T-helper 2 cell treated with Interferon-gamma antibody and Interleukin-4, amounts not matched to agents 5 μg/mL and 100 μg/mL, for 36 hours (primary cell): ENCODE measurements at regions not wholly inside any gene's neighbourhood (a gene's known extent, or its start where the extent isn't known, plus 50 kb on each side); places are given as distances from the start of the nearest gene placed in this dataset.
A peak's percentile ranks its signal among the peaks of the same experiment; 100 is the strongest.

Experiments
- DNase-seq: peaks from one replicate; pipeline ENCODE4 v3.0.0; 2021; ENCODE audit warnings: low spot score
- H3K27ac Mint-ChIP-seq: one replicate; pipeline ENCODE4 v1.8.0; 2021; ENCODE audit warnings: mild to moderate bottlenecking, mixed read lengths
- H3K27me3 Mint-ChIP-seq: one replicate; pipeline ENCODE4 v1.8.0; 2021; ENCODE audit warnings: low read depth, mixed read lengths
- H3K36me3 Mint-ChIP-seq: one replicate; pipeline ENCODE4 v1.8.0; 2021; ENCODE audit warnings: low read depth, mixed read lengths
- H3K4me1 Mint-ChIP-seq: one replicate; pipeline ENCODE4 v1.8.0; 2021; ENCODE audit warnings: low read depth, mixed read lengths
- H3K4me3 Mint-ChIP-seq: one replicate; pipeline ENCODE4 v1.8.0; 2022; ENCODE audit warnings: mild to moderate bottlenecking, moderate library complexity, mixed read lengths
- H3K9me3 Mint-ChIP-seq: one replicate; pipeline ENCODE4 v1.8.0; 2021; ENCODE audit warnings: mixed read lengths

DNA sequence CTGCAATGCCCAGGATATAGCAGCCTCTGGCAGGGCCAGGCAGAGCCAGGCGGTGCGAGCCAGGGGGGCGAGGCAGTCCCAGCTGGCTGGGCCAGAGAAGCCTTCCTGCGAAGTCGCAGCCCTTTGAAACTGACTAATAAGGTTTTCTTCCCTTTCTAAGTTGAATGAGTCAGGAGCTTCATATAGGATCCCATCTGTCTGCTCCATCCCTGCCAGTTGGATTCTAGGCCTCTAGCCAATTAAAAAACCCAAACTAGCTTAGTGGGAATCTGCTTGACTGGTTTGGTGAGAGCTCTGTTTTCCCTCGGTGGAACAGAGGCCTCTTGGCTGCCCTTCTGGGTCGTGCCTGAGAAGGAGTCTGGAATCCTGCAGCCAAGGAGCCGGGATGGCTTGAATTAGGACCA lies 70.1 kb upstream of the RAPGEF1 start:
- Mint-ChIP-seq H3K27me3 (peaks cover 5% of the 10 kb centered on the region), H3K36me3 (no peaks in the 10 kb centered on the region), H3K27ac (no peak overlapping the region), H3K4me1 (no peaks in the 10 kb centered on the region), H3K9me3 (no peaks in the 10 kb centered on the region), H3K4me3 (no peak overlapping the region)
- no peak for DNase-seq

DNA sequence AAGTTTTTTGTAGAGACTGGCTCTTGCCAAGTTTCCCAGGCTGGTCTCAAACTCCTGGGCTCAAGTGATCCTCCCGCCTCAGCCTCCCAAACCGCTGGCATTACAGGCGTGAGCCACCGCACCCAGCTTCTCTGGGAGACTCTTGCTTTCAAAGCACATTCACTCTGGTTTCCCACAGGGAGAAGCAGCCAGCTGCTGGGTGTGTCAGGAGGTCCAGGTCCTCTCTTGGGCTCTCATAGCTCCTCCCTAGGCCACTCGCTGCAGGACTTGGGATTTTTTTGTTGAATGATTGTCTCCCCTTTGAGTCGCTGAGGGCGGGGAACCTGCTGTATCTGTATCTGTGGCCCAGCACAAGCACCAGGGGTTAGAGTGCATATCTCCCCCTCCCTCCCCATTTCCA lies 68.4 kb upstream of the RAPGEF1 start:
- no peak overlapping the region for H3K4me3 Mint-ChIP-seq
- H3K27me3 Mint-ChIP-seq = peaks cover 5% of the 10 kb centered on the region
- H3K4me1 Mint-ChIP-seq = no peaks in the 10 kb centered on the region

DNA sequence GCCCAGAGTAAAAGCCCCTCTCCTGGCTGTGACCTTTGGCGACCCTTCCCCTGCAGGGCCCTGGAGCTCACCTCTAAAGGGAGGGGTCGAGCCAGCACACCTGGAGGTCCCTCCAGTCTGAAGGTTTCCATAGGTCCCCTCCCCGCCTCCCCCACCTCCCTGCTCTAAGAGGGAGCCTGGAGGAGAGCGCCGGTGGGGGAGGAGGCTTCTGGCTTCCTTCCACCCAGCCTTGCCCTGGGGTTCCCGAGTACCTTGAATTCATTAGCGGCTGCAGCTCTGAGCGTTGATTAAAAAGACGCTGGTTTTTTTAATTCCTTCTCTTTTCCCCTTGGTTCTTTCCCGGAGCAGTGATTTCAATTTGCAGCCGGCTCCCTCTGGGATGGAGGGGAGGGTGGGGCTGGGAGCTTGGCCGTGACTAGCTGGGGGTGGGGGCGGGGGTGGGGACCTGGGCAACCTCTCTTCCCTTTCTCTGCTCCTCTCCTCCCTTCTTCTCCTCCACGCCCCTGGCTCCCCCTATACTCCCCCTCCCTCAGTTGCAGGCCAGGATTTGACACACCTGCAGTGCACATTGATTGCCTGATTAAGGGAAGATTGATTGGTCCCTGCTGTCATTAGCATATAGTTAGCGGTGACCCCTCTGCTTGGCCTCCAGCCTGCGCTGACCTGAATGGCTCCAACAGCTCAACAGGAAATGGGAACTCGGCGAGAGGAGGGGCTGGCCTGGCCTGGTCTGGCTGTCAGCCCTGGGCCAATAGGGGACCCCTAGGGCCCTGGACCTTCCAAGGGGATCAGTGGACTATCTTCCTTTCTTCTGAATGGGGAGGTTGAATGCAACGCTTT lies 67.5 kb upstream of the RAPGEF1 start:
- no peak overlapping the region for H3K27ac Mint-ChIP-seq
- no peaks in the 10 kb centered on the region for H3K9me3 Mint-ChIP-seq
- DNase-seq = no peak
- peaks cover 5% of the 10 kb centered on the region for H3K27me3 Mint-ChIP-seq
- H3K36me3 Mint-ChIP-seq = no peaks in the 10 kb centered on the region
- H3K4me3 Mint-ChIP-seq = no peak overlapping the region
- no peaks in the 10 kb centered on the region for H3K4me1 Mint-ChIP-seq

More for the DNA sequence above, 68.4 kb upstream of the RAPGEF1 start:
- no peaks in the 10 kb centered on the region for H3K36me3 Mint-ChIP-seq
- no peak overlapping the region for H3K27ac Mint-ChIP-seq
- H3K9me3 Mint-ChIP-seq = no peaks in the 10 kb centered on the region
- DNase-seq = no peak

DNA sequence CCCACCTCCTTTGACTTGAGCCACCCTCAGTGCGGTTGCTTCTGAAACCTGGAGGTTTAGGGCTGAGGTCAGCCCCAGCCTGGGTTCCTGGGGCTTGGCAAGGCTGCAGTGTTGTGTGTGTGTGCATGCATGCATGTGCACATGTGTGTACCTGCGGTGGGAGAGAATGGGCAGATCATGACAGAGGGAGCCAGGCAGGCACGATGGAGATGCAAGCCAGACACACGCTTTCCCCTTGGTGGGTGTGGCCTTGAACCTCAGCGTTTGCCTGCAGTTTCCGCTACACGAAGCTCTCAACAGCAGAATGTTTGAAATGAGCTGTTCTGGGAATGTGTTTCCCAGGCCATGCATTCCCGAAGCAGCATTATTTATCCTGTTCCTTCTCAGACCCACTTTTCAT lies 65.9 kb upstream of the RAPGEF1 start:
- DNase-seq = no peak
- Mint-ChIP-seq H3K4me3 (no peak overlapping the region), H3K36me3 (no peaks in the 10 kb centered on the region), H3K9me3 (no peaks in the 10 kb centered on the region), H3K4me1 (no peaks in the 10 kb centered on the region), H3K27ac (no peak overlapping the region), H3K27me3 (peaks cover 5% of the 10 kb centered on the region)

DNA sequence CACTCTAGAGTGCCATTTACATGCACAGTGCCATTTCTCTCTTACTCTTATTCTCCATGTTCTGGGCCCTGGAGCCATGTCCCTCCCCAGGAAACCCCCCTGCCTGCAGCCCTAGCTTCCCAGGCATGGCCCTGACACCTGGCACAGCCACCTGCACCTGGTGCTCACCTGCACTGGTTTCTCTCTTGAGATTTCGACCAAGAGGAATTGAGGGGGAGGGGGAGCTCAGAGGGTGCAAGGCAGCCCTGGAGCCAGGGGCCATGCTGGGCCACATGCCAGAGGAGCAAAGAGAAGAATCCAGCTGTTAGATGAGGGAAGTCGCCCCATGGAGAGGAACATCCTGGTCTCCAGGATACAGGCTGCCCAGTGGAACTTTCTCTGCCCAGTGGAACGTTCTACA lies 65.0 kb upstream of the RAPGEF1 start:
- Mint-ChIP-seq H3K27ac (no peak overlapping the region), H3K27me3 (peaks cover 5% of the 10 kb centered on the region), H3K4me1 (no peaks in the 10 kb centered on the region), H3K9me3 (no peaks in the 10 kb centered on the region), H3K4me3 (no peak overlapping the region), H3K36me3 (no peaks in the 10 kb centered on the region)
- DNase-seq = no peak

DNA sequence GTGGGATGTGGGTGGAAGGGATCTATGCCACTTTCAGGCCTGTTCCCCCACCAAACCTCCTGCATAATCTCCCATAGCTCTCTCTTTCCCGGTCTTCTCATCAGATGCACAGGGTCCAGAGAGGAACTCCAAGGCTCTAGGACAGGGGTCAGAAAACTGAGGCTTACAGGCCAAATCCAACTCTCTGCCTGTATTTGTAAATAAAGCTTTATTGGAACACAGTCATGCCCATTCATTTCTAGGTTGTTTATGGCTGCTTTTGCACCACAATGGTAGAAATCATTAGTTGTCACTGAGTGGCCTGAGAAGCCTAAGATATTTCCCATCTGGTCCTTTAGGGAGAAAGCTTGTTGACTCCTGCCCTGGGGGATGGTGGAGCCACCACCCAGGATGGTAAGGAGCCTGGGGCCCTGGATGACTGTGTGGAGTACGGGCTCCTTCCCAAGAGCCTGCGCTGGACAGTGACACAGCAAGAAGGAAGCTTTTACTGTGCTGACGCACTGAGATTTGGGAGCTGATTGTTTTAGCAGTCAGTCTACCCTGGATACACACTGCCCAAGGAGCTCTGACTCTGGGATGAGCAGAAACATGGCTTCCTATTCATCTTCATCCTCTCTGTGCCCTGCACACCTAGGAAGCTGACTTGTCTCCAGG lies 64.0 kb upstream of the RAPGEF1 start:
- DNase-seq = no peak
- no peak overlapping the region for H3K27ac Mint-ChIP-seq
- H3K4me3 Mint-ChIP-seq = no peak overlapping the region
- no peaks in the 10 kb centered on the region for H3K9me3 Mint-ChIP-seq
- no peaks in the 10 kb centered on the region for H3K4me1 Mint-ChIP-seq
- H3K36me3 Mint-ChIP-seq = no peaks in the 10 kb centered on the region
- H3K27me3 Mint-ChIP-seq = peaks cover under 1% of the 10 kb centered on the region

DNA sequence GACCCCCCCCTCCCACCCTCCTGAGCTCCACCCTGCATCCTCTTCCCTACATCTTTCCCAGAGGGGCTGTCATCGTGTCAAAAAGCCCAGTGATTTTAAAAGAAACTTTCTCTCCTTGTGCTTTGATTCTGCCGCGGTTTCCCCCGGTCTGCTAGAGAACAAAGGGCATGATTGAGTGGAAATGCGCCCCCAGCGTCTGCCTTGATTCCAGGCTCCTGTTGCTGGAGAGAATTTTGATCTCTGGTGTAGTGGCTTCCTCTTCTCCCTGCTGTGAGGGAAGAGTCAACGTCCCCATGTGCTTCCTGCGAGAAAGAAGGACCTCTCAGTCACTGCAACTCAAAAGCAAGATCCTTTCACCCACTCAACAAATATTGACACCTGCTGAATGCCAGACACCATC lies 61.9 kb upstream of the RAPGEF1 start:
- no peaks in the 10 kb centered on the region for H3K27me3 Mint-ChIP-seq
- H3K9me3 Mint-ChIP-seq = no peaks in the 10 kb centered on the region
- no peak overlapping the region for H3K4me3 Mint-ChIP-seq
- no peak overlapping the region for H3K27ac Mint-ChIP-seq
- H3K36me3 Mint-ChIP-seq = no peaks in the 10 kb centered on the region
- no peaks in the 10 kb centered on the region for H3K4me1 Mint-ChIP-seq
- no peak for DNase-seq

DNA sequence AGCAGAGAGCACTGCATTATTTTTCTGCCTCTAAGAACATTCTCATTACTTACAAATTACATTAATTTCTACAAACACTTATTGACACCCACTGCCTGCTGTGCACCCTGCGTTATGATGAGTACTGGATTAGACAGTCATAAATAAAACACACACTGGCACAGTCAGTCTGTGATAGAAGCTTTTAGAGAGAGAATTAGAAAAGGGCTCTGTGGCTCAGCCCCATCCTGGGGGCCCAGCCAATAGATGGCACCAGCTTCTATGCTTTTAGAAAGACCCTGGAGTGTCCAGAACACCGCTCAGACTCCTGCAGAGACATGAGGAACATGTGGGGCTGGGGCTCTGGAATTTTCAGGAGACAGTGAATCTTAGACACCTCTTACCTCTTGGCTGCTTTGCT lies 61.0 kb upstream of the RAPGEF1 start:
- H3K9me3 Mint-ChIP-seq = no peaks in the 10 kb centered on the region
- H3K27me3 Mint-ChIP-seq = no peaks in the 10 kb centered on the region

DNA sequence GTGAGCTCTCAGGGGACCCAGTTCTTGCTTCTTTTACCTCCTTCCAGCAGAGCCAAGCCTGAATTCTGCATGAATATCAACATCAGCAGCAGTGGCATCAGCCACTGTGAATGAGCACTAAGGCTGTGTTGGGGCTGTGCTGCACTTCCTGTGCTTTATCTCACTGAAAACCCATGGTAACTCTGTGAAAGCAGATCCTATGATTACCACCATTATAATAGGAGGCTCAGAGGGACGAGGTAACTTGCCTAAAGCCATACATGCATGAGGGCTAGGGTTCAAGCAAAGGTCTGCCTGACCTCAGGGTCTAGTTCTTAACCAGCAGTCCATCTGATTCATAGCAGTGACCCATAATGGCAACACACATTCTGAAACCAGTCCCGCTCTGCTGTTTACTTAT lies 60.5 kb upstream of the RAPGEF1 start:
- no peaks in the 10 kb centered on the region for H3K4me1 Mint-ChIP-seq
- H3K27me3 Mint-ChIP-seq = no peaks in the 10 kb centered on the region
- no peak overlapping the region for H3K27ac Mint-ChIP-seq
- no peaks in the 10 kb centered on the region for H3K36me3 Mint-ChIP-seq
- no peaks in the 10 kb centered on the region for H3K9me3 Mint-ChIP-seq
- H3K4me3 Mint-ChIP-seq = no peak overlapping the region
- no peak for DNase-seq

More for the DNA sequence above, 61.0 kb upstream of the RAPGEF1 start:
- no peaks in the 10 kb centered on the region for H3K4me1 Mint-ChIP-seq
- no peaks in the 10 kb centered on the region for H3K36me3 Mint-ChIP-seq
- DNase-seq = no peak
- no peak overlapping the region for H3K4me3 Mint-ChIP-seq
- H3K27ac Mint-ChIP-seq = no peak overlapping the region

DNA sequence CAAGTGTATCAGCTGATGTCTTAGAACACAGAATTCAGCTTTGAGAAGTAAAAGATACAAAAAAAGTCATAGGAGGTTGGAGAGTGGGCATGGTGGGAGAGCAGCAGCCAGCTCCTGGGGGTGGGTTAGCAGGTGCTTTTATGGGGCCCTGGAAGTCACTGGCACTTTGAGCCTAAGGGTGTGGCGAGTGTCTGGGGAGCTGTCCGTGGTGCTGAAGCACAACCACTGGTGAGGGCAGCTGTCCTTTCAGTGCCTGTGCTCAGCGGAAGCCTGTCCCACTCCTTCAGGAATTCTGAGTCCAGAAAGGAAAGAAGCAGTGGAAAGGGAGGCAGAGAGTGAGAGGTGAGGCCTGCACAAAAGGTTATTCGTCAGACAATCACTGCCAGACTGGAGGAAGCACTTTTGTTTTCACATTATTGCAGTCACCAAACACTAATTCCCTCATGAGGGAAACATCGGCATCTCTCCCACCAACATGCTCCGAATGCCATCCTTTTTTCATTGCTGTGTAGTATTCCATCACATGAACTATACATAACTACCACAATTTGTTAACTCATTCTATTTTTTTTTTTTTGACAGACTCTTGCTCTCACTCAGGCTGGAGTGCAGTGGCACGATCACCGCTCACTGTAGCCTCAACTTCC lies 59.4 kb upstream of the RAPGEF1 start:
- Mint-ChIP-seq H3K9me3 (no peaks in the 10 kb centered on the region), H3K4me3 (no peak overlapping the region), H3K27me3 (no peaks in the 10 kb centered on the region), H3K36me3 (no peaks in the 10 kb centered on the region), H3K27ac (no peak overlapping the region), H3K4me1 (no peaks in the 10 kb centered on the region)
- peak; percentile 46 for DNase-seq

DNA sequence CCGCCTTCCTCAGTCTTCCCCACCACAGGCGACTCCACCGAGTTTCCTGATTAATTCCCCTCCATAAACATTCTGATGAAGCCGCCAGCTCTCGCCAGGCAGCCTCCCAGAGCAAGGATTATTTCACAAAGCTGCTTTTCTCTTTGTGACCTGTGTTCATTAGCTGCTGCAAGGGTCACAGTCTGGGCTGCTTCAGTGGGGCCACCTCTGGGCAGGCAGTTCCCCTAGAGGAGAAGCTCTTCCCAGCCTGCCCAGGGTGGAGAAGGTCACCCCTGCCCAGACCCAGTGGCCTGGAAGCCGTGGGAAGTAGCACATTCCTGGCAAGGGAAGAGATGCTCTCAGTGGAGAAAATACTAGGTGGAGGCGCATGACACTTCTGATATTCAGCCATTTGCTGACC lies 58.4 kb upstream of the RAPGEF1 start:
- H3K27me3 Mint-ChIP-seq = no peaks in the 10 kb centered on the region
- H3K36me3 Mint-ChIP-seq = no peaks in the 10 kb centered on the region
- no peaks in the 10 kb centered on the region for H3K9me3 Mint-ChIP-seq
- H3K4me1 Mint-ChIP-seq = no peaks in the 10 kb centered on the region
- H3K4me3 Mint-ChIP-seq = no peak overlapping the region
- no peak overlapping the region for H3K27ac Mint-ChIP-seq
- no peak for DNase-seq

DNA sequence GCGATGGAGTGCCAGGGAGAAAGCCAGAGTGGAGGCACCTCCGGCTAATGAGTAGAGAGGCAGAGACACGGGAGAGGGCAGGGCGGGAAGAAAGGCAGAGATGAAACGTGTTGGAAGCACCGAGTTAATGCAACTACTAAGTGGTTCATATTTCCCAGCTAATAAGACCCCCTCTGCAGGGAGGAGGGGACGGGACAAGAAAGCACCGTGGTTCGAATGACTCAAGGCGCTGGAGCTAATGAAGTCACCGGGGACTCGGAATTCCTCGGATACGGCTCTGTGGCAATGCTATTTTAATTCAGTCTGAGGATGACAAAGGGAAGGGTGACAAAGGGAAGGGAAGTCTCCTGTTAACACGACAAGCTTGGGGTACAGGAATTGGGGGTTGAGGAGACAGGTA lies 54.5 kb upstream of the RAPGEF1 start:
- H3K4me3 Mint-ChIP-seq = no peak overlapping the region
- H3K9me3 Mint-ChIP-seq = no peaks in the 10 kb centered on the region
- no peak overlapping the region for H3K27ac Mint-ChIP-seq
- DNase-seq = no peak
- H3K36me3 Mint-ChIP-seq = no peaks in the 10 kb centered on the region
- H3K4me1 Mint-ChIP-seq = no peaks in the 10 kb centered on the region
- H3K27me3 Mint-ChIP-seq = no peaks in the 10 kb centered on the region

DNA sequence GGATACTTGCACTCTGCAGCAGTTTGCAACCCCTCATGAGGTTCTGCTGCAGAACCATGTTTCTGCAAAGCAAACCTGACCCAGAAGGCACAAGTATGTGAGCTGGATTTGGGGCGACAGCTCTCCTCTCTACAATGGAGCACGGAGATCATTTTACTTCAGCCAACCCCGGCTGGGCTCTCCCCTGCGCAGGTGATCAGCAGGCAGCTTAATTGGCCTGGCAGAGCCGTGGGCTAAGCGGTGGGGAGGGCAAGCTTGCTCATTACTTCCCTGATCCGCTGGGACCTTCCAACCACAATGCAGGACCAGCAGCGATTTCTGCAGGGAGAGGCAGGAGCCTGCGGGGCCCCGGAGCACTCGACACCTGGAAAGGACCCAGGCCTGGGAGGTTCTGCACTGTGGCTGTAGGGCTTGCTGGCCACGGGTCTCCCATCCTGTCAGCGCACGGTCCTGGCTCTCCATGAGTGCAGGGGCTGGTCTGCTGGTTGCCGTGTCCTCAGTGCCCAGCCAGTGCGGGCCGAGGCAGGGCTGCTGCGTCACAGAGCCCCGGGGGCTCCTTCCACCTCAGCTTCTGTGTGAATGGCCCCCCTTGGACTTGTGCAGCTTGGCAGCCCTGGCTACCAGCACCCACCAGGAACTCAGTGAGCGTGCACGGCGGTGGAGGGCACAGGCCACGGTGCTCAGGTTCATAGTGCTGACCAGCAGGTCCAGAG lies 51.8 kb upstream of the RAPGEF1 start:
- Mint-ChIP-seq H3K27me3 (peaks cover 14% of the 10 kb centered on the region), H3K9me3 (no peaks in the 10 kb centered on the region), H3K36me3 (no peaks in the 10 kb centered on the region), H3K4me1 (no peaks in the 10 kb centered on the region), H3K27ac (no peak overlapping the region), H3K4me3 (no peak overlapping the region)
- no peak for DNase-seq
